Liver (tissue), 8 donors: ENCODE measurements at regions not wholly inside any gene's neighbourhood (a gene's known extent, or its start where the extent isn't known, plus 50 kb on each side); places are given as distances from the start of the nearest gene placed in this dataset.

Experiments used
- DNase-seq: peaks from one replicate; pipeline ENCODE4 v3.0.0-alpha.2; 2017; ENCODE audit warnings: low spot score
- H3K27ac ChIP-seq, 2 donors: one replicate each; pipeline ENCODE4 v1.7.0; 2013; ENCODE audit warnings: inconsistent platforms in 2 of 2, low read length in 2 of 2, control low read depth in 1 of 2, low read depth in 1 of 2, mild to moderate bottlenecking in 1 of 2
- H3K27me3 ChIP-seq, 4 donors: one replicate each; pipeline versions ENCODE4 v1.6.1 to v1.7.0; 2013; ENCODE audit warnings: low read length in 3 of 4, inconsistent platforms in 1 of 4, mild to moderate bottlenecking in 1 of 4, moderate library complexity in 1 of 4; ENCODE audit not compliant: control insufficient read depth in 4 of 4, insufficient read depth in 4 of 4
- H3K36me3 ChIP-seq, 4 donors: one replicate each; pipeline versions ENCODE4 v1.6.1 to v1.7.0; 2013; ENCODE audit warnings: low read length in 3 of 4, mild to moderate bottlenecking in 3 of 4, low read depth in 1 of 4, moderate library complexity in 1 of 4; ENCODE audit not compliant: control insufficient read depth in 4 of 4, insufficient read depth in 3 of 4
- H3K4me1 ChIP-seq, 4 donors: one replicate each; pipeline versions ENCODE4 v1.6.1 to v1.7.0; 2013; ENCODE audit warnings: low read length in 3 of 4, mild to moderate bottlenecking in 3 of 4, moderate library complexity in 1 of 4; ENCODE audit not compliant: control insufficient read depth in 4 of 4, insufficient read depth in 4 of 4
- H3K4me3 ChIP-seq, 3 donors: one replicate each; pipeline versions ENCODE4 v1.6.1 to v1.7.0; 2013; ENCODE audit warnings: low read length in 3 of 3, control low read depth in 1 of 3, low read depth in 1 of 3, mild to moderate bottlenecking in 1 of 3
- H3K9ac ChIP-seq, 2 donors: one replicate each; pipeline ENCODE4 v1.7.0; 2013; ENCODE audit warnings: low read length in 2 of 2, mild to moderate bottlenecking in 2 of 2, moderate library complexity in 2 of 2, control low read depth in 1 of 2, low read depth in 1 of 2
- H3K9me3 ChIP-seq, 4 donors: one replicate each; pipeline versions ENCODE4 v1.6.1 to v1.7.0; 2013; ENCODE audit warnings: low read length in 3 of 4; ENCODE audit not compliant: control insufficient read depth in 4 of 4
- EGR1 ChIP-seq, 2 donors: IDR thresholded peaks; 2 replicates each; pipeline ENCODE4 v1.6.1; 2016 to 2018; ENCODE audit warnings: antibody characterized with exemption in 2 of 2, low read depth in 2 of 2
- FOXA1 ChIP-seq: IDR thresholded peaks from 2 replicates; pipeline ENCODE4 v1.6.1; 2016; ENCODE audit warnings: antibody characterized with exemption
- FOXA2 ChIP-seq: IDR thresholded peaks from 2 replicates; pipeline ENCODE4 v1.6.1; 2016; ENCODE audit warnings: antibody characterized with exemption
- GABPA ChIP-seq, 2 donors: IDR thresholded peaks in 1 of 2; conservative IDR thresholded peaks in 1 of 2; 2 replicates each; pipeline ENCODE4 v1.6.1; 2016; ENCODE audit warnings: antibody characterized with exemption in 2 of 2, mild to moderate bottlenecking in 1 of 2, moderate library complexity in 1 of 2
- HNF4A ChIP-seq, 2 donors: conservative IDR thresholded peaks; 2 replicates each; pipeline ENCODE4 v1.6.1; 2016; ENCODE audit warnings: antibody characterized with exemption in 2 of 2, mild to moderate bottlenecking in 2 of 2
- HNF4G ChIP-seq: IDR thresholded peaks from 2 replicates; pipeline ENCODE4 v1.6.1; 2016; ENCODE audit warnings: antibody characterized with exemption
- JUND ChIP-seq, 2 donors: IDR thresholded peaks; 2 replicates each; pipeline ENCODE4 v1.6.1; 2016; ENCODE audit warnings: antibody characterized with exemption in 2 of 2
- NR2F2 ChIP-seq: IDR thresholded peaks from 2 replicates; pipeline ENCODE4 v1.6.1; 2016; ENCODE audit warnings: antibody characterized with exemption
- RAD21 ChIP-seq, 2 donors: IDR thresholded peaks; 2 replicates each; pipeline ENCODE4 v1.6.1; 2016; ENCODE audit warnings: antibody characterized with exemption in 2 of 2, mild to moderate bottlenecking in 2 of 2
- RXRA ChIP-seq, 2 donors: IDR thresholded peaks; 2 replicates each; pipeline ENCODE4 v1.6.1; 2017 to 2018; ENCODE audit warnings: antibody characterized with exemption in 2 of 2, mild to moderate bottlenecking in 1 of 2
- SP1 ChIP-seq: IDR thresholded peaks from 2 replicates; pipeline ENCODE4 v1.6.1; 2018; ENCODE audit warnings: antibody characterized with exemption, mild to moderate bottlenecking
- TAF1 ChIP-seq: conservative IDR thresholded peaks from 2 replicates; pipeline ENCODE4 v1.6.1; 2016; ENCODE audit warnings: antibody characterized with exemption, mild to moderate bottlenecking
- YY1 ChIP-seq: IDR thresholded peaks from 2 replicates; pipeline ENCODE4 v1.6.1; 2016; ENCODE audit warnings: antibody characterized with exemption, mild to moderate bottlenecking
- WGBS: extraction: QIAGEN DNeasy Blood & Tissue Kit; methylation state at CpG from one replicate; pipeline ENCODE4 v1.1.7; 2013; 5-methylcytosine and 5-hydroxymethylcytosine counted together
- TF ChIP-seq, protein P1 (sequence below): IDR thresholded peaks from 2 replicates; pipeline ENCODE4 v1.6.1; 2016; ENCODE audit warnings: antibody characterized with exemption, mild to moderate bottlenecking
- TF ChIP-seq, protein P2 (sequence below): IDR thresholded peaks from 2 replicates; pipeline ENCODE4 v1.6.1; 2016; ENCODE audit warnings: antibody characterized with exemption
- TF ChIP-seq, protein P3 (sequence below): IDR thresholded peaks from 2 replicates; pipeline ENCODE4 v1.6.1; 2016; ENCODE audit warnings: antibody characterized with exemption
- TF ChIP-seq, protein P4 (sequence below): fragments of 150-350 bp; IDR thresholded peaks from 2 replicates; pipeline ENCODE4 v1.5.1; 2017; ENCODE audit warnings: improper control_type of control experiment, low read depth, low read length; ENCODE audit not compliant: missing input control
- TF ChIP-seq, protein P5 (sequence below): IDR thresholded peaks from 2 replicates; pipeline ENCODE4 v1.6.1; 2016; ENCODE audit warnings: antibody characterized with exemption
- donor health status: healthy.
- donor health status: healthy.
- donor health status: healthy.
- donor health status: healthy.
- donor health status: healthy.

DNA sequence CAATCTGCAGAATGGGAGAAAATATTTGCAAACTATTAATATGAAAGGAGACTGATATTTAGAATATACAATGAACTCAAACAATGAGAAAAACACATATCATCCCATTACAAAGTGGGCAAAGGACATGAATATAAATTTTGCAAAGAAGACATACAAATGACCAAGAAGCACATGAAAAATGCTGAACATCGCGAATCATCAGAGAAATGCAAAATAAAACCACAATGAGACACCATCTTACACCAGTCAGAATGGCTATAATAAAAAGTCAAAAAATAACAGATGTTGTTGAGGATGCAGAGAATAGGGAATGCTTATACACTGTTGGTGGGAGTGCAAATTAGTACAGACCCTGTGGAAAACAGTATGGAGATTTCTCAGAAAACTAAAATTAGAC, 83.6 kb downstream of the RAP2B start (continued):
- TF ChIP-seq, protein P1, sequence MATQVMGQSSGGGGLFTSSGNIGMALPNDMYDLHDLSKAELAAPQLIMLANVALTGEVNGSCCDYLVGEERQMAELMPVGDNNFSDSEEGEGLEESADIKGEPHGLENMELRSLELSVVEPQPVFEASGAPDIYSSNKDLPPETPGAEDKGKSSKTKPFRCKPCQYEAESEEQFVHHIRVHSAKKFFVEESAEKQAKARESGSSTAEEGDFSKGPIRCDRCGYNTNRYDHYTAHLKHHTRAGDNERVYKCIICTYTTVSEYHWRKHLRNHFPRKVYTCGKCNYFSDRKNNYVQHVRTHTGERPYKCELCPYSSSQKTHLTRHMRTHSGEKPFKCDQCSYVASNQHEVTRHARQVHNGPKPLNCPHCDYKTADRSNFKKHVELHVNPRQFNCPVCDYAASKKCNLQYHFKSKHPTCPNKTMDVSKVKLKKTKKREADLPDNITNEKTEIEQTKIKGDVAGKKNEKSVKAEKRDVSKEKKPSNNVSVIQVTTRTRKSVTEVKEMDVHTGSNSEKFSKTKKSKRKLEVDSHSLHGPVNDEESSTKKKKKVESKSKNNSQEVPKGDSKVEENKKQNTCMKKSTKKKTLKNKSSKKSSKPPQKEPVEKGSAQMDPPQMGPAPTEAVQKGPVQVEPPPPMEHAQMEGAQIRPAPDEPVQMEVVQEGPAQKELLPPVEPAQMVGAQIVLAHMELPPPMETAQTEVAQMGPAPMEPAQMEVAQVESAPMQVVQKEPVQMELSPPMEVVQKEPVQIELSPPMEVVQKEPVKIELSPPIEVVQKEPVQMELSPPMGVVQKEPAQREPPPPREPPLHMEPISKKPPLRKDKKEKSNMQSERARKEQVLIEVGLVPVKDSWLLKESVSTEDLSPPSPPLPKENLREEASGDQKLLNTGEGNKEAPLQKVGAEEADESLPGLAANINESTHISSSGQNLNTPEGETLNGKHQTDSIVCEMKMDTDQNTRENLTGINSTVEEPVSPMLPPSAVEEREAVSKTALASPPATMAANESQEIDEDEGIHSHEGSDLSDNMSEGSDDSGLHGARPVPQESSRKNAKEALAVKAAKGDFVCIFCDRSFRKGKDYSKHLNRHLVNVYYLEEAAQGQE, result no peak
- TF ChIP-seq JUND (IDR thresholded peaks at IDR 0.05) (no peak), NR2F2 (no peak), FOXA1 (no peak), RAD21 (IDR thresholded peaks at IDR 0.05) (no peak), EGR1 (IDR thresholded peaks at IDR 0.05; ENCODE audit: low read depth in 2 of 2) (no peak), FOXA2 (no peak), GABPA (IDR thresholded peaks at IDR 0.05 in 1 of 2, conservative IDR thresholded peaks at IDR 0.05 in 1 of 2) (no peak), TAF1 (no peak), RXRA (IDR thresholded peaks at IDR 0.05) (no peak), YY1 (no peak)
- TF ChIP-seq, protein P2, sequence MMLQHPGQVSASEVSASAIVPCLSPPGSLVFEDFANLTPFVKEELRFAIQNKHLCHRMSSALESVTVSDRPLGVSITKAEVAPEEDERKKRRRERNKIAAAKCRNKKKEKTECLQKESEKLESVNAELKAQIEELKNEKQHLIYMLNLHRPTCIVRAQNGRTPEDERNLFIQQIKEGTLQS, result no peak
- TF ChIP-seq, protein P3, sequence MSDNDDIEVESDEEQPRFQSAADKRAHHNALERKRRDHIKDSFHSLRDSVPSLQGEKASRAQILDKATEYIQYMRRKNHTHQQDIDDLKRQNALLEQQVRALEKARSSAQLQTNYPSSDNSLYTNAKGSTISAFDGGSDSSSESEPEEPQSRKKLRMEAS, result no peak

DNA sequence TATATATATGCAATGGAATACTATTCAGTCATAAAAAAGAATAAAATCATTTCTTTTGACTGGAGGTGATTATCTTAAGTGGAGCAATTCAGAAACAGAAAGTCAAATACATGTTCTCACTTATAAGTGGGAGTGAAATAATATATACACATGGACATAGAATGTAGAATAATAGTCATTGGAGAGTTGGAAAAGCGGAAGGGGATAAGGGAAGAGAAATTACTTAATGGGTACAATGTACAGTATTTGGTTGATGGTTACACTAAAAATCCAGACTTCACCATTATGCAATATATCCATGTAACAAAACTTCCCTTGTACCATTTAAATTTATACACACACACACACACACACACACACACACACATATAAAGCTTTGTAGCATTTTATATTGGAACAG, 84.3 kb downstream of the RAP2B start:
- H3K4me3 ChIP-seq, result no peak overlapping the region
- no peak for DNase-seq
- H3K27me3 ChIP-seq, result peaks cover 0 to 3% (median 0%) of the 10 kb centered on the region in 4 donors
- H3K9me3 ChIP-seq, result peaks cover 0 to 3% (median under 1%) of the 10 kb centered on the region in 4 donors
- no peak overlapping the region for H3K27ac ChIP-seq
- TF ChIP-seq FOXA2 (no peak), YY1 (no peak), RXRA (IDR thresholded peaks at IDR 0.05) (no peak), HNF4G (no peak), EGR1 (IDR thresholded peaks at IDR 0.05; ENCODE audit: low read depth in 2 of 2) (no peak), TAF1 (no peak), SP1 (no peak), FOXA1 (no peak), HNF4A (conservative IDR thresholded peaks at IDR 0.05) (no peak), GABPA (IDR thresholded peaks at IDR 0.05 in 1 of 2, conservative IDR thresholded peaks at IDR 0.05 in 1 of 2) (no peak), JUND (IDR thresholded peaks at IDR 0.05) (no peak), RAD21 (IDR thresholded peaks at IDR 0.05) (no peak), NR2F2 (no peak)
- TF ChIP-seq, protein P4, sequence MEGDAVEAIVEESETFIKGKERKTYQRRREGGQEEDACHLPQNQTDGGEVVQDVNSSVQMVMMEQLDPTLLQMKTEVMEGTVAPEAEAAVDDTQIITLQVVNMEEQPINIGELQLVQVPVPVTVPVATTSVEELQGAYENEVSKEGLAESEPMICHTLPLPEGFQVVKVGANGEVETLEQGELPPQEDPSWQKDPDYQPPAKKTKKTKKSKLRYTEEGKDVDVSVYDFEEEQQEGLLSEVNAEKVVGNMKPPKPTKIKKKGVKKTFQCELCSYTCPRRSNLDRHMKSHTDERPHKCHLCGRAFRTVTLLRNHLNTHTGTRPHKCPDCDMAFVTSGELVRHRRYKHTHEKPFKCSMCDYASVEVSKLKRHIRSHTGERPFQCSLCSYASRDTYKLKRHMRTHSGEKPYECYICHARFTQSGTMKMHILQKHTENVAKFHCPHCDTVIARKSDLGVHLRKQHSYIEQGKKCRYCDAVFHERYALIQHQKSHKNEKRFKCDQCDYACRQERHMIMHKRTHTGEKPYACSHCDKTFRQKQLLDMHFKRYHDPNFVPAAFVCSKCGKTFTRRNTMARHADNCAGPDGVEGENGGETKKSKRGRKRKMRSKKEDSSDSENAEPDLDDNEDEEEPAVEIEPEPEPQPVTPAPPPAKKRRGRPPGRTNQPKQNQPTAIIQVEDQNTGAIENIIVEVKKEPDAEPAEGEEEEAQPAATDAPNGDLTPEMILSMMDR, result no peak
- TF ChIP-seq, protein P1, result no peak
- TF ChIP-seq, protein P3, result no peak
- TF ChIP-seq, protein P2, result no peak
- TF ChIP-seq, protein P5, sequence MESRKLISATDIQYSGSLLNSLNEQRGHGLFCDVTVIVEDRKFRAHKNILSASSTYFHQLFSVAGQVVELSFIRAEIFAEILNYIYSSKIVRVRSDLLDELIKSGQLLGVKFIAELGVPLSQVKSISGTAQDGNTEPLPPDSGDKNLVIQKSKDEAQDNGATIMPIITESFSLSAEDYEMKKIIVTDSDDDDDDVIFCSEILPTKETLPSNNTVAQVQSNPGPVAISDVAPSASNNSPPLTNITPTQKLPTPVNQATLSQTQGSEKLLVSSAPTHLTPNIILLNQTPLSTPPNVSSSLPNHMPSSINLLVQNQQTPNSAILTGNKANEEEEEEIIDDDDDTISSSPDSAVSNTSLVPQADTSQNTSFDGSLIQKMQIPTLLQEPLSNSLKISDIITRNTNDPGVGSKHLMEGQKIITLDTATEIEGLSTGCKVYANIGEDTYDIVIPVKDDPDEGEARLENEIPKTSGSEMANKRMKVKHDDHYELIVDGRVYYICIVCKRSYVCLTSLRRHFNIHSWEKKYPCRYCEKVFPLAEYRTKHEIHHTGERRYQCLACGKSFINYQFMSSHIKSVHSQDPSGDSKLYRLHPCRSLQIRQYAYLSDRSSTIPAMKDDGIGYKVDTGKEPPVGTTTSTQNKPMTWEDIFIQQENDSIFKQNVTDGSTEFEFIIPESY, result no peak
- H3K4me1 ChIP-seq, result no peaks in the 10 kb centered on the region
- H3K9ac ChIP-seq, result no peak overlapping the region
- H3K36me3 ChIP-seq, result no peaks in the 10 kb centered on the region
- 0% methylated on average over 1 of the region's 1 CpG for WGBS
